Inferior parietal cortex (tissue), 1 donor: ENCODE measurements at regions not wholly inside any gene's neighbourhood (a gene's known extent, or its start where the extent isn't known, plus 50 kb on each side); places are given as distances from the start of the nearest gene placed in this dataset.

ENCODE experiments used
- DNase-seq: peaks from one replicate; pipeline ENCODE4 v3.0.0-alpha.2; 2016; ENCODE audit errors: extremely low spot score

GRCh38 chr17:65446043-65446442 lies 115.4 kb downstream of the AXIN2 start:
- no peak for DNase-seq

DNA sequence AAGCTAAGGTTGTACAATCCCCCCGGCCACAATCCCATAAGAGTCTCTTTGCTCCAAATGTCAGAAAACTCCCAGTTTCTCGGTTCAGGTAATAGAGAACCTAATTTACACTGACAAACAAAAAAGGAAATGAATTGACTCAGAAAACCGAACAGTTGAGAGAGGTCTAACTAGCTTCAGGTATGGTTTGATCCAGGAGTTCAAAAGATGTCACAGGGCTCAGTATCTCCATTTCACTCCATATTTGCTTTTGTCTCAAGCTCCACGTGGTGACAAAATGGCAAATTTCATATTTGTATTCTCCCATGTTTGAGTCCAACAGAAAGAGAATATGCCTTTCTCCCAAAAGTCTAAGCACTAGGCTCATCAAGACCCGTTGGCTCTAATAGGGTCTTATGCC lies 117.4 kb downstream of the AXIN2 start:
- no peak for DNase-seq

- DNase-seq, result no peak
Observed at GRCh38 chr17:65442691-65443090, 118.8 kb downstream of the AXIN2 start.

GRCh38 chr17:65442250-65442649 lies 119.2 kb downstream of the AXIN2 start:
- DNase-seq, result no peak

DNA sequence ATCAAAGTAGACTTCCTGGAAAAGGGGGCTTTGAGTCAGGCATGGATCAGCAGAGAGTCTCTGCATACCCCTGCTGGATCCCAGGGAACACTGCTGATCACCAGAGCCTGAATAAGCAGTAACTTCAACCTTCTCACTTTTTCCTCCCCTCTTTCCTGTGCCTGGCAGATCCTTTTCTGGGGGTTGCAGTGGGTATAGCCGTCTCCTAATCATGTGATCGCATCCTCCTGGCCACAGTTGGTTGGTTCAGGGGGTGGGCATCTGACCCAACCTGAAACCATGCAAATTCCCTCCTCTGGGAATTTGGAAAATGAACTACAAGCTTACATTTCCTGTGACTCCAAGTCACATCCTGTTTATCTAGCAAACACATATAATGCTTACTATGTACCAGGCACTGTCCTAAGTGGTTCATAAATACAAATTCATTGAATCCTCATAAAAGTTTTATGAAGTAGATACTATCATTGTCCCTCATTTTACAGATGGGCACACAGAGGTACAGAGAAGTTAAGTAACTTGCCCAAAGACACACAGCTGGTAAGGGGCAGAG lies 120.3 kb downstream of the AXIN2 start:
- no peak for DNase-seq

- DNase-seq, result no peak
Observed at GRCh38 chr17:65438708-65439294, 122.6 kb downstream of the AXIN2 start.

GRCh38 chr17:65438173-65438572 lies 123.3 kb downstream of the AXIN2 start:
- DNase-seq, result no peak

- no peak for DNase-seq
Observed at GRCh38 chr17:65436871-65437270, 124.6 kb downstream of the AXIN2 start.

- no peak for DNase-seq
Observed at GRCh38 chr17:65434878-65435277, 126.6 kb downstream of the AXIN2 start.

DNA sequence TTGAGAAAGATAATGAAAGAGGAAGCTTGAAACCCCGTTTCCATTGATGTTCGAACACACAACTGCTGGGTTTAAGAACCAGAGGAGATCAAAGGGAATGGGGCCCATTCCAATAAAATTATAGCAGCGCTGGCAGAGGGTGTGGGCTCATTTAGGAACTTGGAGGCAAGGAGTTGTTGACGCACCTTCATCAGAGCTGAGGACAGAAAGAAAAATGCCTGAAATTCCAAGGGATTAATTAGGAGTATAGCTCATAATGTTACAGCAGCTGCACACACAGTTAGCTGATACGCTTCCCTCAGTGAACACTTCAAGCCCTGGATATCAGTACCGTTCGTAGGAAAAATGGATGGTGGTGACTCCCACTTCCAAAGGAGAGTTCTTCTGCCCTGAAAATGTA lies 127.2 kb downstream of the AXIN2 start:
- DNase-seq, result no peak

DNA sequence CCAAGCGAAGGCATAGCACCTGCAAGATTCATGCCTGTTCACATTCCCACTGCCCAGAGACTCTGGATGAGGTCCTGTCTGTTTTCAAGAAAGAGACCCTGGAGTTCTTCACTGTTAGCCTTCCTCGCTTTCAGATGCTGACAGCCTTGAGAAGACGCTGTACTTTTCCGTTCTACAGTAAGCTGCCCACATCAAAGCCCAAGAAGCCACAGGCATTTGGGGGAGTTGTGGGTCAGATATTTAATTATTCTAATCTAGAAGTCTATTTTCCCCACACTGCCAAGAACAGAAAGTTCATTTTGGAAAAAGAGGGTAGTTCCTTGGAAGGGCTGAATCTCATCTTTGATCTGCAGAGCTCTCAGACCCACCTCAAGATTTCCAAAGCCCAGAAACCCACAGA lies 127.9 kb downstream of the AXIN2 start:
- DNase-seq, result no peak

DNA sequence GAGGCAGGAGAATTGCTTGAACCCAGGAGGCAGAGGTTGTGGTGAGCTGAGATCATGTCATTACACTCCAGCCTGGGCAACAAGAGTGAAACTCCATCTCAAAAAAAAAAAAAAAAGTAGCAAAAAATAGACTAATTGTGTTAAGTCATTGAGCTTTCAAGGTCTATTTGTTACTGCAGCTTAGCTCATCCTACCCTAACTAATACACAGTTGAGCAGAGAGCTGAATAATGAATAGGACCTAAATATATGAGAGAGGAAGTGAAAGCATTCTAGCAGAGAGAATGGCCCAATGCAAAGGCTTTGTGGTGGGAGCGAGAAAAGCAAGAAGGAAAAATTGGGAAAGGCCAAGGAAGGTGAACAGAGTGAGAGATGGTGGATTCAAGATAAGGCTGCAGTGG lies 128.3 kb downstream of the AXIN2 start:
- no peak for DNase-seq

- no peak for DNase-seq
Observed at GRCh38 chr17:65431116-65431515, 130.3 kb downstream of the AXIN2 start.

DNA sequence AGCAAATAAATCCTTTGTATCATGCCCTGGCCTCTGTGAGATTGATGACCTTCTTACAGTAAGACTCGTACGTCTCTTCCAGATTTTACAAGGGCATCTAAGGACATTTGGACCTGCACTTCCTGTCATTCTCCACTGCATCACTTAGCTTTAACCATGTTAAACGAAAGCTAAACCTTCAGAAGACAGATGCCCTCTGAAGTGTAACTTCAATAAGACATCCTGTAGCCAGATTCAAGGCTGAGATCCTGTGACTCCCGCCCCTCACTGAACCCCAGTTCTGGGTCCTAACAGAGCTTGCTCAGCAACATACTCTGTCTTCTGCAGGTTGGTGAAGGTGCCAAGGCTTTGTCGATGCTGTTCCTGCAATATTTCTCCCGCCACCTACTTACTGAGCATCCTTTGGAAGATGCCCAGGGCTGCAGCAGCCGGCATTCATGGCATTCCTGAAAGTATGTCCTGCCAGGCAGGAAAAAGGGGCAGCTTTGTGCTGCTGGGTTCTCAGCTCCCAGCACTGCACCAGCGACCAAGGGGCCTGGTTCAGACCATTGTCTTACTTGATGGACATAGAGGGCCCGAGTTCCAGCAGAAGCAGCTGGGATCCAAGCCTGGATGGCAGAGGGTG lies 131.1 kb downstream of the AXIN2 start:
- DNase-seq, result no peak

GRCh38 chr17:65423346-65424140 lies 137.9 kb downstream of the AXIN2 start:
- no peak for DNase-seq

GRCh38 chr17:65418622-65419021 lies 142.8 kb downstream of the AXIN2 start:
- DNase-seq, result no peak

DNA sequence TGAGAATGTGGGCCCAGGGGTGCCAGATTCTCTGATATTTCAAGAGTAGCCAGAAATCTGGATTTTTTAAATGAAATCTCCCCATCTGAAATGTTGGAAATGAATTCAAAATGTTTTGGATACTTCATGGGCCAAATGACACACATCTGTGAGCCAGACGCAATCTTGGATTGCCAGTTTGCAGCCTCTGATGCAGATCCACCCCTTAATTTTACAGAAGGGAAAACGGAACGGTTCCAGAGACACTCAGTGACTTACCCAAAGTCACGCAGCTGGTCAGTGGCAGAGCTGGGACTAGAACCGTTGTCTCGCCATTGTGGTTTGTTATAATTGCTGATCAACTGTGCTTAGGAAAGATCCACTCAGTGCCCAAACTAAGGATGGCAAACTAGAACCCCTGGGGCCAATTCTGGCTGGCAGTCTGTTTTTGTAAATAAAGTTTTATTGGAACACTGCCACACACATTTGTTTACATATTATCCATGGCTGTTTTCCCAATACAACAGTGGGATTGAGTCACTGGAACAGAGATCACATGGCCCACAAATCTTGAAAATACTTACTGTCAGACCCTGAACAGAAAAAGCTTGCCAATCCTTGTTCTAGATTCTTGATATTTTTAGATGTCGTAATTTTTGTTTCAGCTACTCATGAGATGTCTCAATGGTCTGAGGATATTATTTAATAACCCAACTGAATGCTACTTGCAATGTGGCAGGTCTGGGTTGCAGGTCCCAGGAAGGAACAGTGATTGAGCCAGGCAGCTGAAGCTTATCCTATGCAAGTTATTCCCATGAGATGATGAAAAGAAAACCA lies 143.8 kb downstream of the AXIN2 start:
- no peak for DNase-seq

DNA sequence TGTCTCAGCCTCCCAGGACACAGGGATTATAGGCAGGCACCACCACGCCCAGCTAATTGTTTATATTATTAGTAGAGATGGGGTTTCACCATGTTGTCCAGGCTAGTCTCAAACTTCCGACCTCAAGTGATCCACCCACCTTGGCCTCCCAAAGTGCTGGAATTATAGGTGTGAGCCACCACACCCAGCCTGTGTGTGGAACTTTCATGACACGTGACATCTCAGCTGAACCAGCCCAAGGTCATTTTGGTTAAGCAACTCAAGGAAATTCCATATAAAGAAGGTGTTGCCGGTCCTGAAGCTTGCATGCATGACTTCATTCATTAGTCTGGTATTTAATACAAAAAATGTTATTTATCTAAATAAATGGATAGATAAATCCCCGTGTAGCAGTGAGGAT lies 145.5 kb downstream of the AXIN2 start:
- DNase-seq, result no peak

DNA sequence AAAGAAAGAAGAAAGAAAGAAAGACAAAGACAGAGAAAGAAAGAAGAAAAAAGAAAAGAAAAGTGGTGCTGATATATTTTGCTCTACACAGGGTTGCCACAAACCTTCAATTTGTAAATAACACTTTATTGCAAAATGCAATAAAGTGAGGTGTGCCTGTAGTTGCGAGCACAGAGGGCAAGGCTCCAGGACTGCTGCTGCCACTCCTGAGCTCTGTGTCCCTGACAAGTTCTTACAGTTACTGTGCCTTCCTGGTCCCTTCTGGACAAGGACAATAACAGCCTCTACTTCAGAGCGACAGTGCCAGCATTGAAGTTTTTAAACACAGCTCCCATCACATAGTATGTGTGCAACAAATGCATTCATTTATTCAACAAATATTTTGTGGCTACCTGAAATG lies 148.1 kb downstream of the AXIN2 start:
- no peak for DNase-seq

- DNase-seq, result no peak
Observed at GRCh38 chr17:65409381-65409780, 152.1 kb downstream of the AXIN2 start.

DNA sequence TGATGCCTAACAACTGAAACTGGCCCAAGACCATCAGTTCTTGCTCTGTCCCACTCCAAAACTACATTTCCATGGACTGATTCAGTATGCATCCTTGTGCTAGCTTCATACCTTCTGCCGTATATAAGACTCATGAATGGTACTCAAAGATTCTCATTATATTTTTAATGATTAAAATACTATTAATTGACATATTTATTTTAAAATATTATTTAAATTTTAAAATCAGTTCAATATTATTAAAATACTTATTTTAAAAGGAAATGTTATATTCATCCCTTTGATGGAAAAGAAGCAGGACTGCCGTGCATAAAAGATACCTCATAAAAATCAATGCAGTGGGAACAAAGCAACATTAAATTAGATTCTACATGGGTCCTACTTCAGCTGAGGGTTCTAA lies 153.4 kb downstream of the AXIN2 start:
- no peak for DNase-seq

GRCh38 chr17:65407017-65407416 lies 154.4 kb downstream of the AXIN2 start:
- DNase-seq, result no peak
